ENCODE measurements at regions not wholly inside any gene's neighbourhood (a gene's known extent, or its start where the extent isn't known, plus 50 kb on each side); places are given as distances from the start of the nearest gene placed in this dataset.
"Not testable (repeated sequence)": the region's sequence is repeated elsewhere in the genome, so short reads cannot be mapped to it uniquely, and the experiment has no call there.

DNA sequence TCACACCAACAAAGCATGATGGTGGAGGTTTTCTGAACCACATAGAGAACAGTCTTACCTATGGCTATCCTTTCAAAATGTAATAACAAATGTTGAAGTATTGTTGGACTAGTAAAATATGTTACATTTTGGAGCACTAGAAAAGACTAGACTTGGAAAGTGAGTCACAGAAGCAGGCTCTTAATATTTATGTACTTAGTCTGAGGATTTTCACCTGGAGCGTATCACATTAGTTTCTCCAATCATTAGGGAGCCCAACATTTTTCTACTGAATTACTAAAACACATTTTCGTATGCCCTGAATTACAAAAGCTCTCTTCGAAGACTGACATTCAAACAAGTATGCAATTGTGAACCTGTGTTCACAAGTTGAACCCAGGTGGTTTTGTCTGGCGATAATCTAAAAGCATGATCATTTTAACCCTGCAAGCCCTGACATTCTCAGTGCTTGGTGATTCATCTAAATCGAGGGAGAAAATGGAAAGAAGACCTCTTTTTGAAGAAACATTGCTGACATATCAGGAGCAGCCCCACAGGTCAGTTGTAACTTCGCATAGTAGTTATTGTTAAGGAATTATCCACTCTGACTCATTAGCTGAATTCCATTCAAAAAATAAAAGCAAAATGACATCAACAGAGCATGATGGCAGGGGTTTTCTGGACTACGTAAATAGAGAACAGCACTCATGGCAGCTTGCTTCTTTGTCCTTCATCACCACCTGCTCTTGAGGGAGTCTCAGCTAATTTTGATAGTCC lies 679.8 kb upstream of the NECTIN3 start:
- peak; percentile 50 for DNase-seq (ENCODE audit: low read depth)

DNA sequence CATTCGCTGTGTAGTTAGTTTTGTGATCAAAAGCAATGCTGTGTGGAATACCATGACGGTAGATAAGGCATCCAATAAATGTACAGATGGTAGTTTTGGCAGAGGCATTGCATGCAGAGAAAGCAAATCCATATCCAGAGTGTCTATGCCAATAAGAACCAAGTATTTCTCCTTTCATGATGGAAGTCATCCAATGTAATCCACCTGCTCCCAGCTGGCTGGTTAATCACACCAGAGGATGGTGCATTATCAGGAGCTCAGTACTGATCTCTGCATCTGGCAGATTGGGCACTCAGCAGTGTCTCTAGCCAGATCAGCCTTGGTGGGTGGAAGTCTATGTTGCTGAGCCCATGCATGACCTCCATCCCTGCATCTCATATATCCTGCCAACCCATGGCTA lies 677.7 kb upstream of the NECTIN3 start:
- no peak for DNase-seq (ENCODE audit: low read depth)

DNA sequence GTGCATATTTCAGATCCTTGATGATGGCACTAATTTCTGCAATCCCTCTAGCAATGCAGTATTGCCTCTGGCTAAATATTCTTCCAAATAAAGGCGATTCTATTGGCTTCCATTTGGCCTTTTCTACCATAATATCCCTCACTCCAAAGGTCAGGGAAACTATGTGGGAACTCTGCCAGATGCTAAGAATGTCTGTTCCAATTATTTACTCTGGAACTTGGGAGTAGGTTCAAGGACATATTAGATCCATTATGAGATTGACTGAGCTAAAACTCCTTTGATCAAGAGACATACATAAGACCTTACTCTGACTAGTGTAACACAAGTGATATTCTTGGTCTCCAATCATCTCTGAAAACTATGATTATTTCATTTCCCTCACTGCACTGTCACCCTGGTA lies 674.5 kb upstream of the NECTIN3 start:
- peak; percentile 61 for DNase-seq (ENCODE audit: low read depth)

DNA sequence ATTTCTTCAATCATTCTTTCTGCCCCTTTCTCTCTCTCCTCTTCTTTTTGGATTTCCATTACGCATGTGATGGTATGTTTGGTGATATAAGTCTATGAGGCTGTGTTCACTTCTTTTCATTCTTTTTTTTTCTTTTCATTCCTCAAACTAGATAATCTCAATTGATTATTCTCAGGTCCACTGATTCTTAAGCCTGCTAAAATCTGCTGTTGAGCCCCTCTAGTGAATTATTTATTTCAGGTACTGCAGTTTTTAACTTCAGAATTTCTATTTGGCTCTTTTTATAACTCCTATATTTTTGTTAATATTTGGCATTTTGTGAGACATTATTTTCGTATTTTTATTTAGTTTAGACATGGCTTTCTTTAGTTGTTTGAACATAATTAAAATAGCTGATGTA lies 671.3 kb upstream of the NECTIN3 start:
- no peak for DNase-seq (ENCODE audit: low read depth)

DNA sequence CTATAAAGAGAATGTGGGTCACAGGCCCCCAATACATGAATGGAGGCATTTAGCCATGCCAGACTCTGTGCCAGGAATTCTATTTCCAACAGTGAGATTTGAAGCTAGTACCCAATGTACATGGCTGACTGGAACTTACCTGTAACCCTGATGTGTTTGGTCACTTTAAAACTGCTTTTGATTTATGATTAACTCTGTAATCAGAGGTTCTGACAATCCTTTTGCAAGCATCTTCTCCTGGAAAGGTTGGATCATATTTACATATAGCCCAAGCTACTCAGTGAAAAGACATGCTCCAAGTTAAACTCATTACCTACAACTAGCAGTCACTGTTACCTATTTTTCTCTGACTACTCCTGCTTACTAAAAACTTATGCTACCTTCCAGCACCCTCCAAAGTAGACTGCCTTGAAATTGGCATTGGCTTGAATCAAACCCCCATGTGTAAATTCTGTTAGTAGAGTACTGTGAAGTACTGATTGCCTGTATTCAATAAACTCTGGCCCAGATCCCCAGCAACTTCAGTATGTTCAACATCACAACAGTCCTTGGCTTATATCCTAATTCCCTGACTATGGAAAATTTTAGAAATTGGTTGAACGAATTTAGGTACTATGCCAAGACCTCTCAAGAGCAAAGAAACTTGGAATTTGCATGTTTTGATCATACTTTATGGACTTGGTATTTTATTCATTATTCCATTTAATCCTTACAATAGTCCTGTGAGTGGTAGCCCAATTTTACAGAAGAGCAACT lies 665.6 kb upstream of the NECTIN3 start:
- no peak for DNase-seq (ENCODE audit: low read depth)

DNA sequence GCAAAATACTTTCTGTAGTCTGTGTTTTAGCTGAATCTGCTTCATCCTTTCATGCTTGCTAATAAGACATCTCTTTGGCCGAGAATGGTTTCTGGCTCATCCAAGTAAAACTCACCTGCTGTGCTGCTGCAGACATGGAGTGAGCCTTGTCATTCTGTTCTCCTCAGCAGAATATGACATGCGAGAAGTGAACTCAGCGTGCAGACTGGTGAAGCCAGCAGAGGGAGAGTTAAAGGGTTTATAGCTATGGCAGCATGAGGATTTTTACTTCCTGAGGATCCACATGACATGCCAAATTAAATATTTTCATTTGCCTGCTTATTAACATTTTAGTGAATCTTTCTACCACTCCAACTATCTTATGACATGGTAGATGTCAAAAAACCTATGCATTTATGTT lies 658.4 kb upstream of the NECTIN3 start:
- DNase-seq (ENCODE audit: low read depth) = peak; percentile 45

DNA sequence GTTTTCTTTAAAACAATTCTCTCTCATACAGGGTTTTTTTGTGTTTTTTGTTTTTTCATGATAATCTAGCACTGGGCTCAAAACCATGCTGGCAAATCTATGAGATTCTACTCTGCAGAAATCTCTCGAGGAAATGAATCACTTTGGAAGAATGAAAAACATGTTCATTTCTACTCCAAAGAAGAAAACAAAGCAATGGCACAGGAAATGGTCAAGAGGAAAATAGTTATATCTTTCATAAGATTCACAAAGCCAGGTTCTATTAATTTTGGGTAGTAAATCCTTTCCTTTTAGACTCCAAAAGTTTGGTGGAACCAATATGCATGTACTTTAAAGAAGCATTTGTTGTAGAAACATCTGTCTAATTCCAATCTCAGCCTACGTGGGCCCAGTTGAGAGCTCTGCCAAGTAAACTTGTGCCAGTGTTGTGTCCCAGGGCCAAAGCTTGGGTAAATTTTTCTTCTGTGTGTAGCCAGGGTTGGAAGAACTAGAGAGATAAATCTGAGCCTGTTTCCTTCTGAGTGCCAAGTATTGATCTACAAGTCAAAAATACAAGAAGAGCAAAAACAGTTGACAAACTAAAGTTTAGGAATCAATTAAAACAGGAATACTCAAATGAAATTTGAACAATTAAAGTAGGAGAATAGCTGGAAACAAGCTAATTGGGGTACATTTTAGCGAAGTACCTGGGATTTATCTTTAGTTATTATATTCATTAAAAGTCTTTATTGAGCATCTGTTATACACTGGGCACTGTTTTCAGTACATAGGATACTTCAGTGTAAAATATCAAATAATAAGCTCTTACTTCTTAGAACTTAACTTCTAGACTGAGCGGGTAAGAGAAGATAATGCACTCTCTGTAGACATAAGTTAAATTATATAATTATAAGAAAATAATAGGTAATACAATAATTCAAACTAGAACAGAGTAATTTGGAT lies 657.5 kb upstream of the NECTIN3 start:
- DNase-seq (ENCODE audit: low read depth) = peak; percentile 91

DNA sequence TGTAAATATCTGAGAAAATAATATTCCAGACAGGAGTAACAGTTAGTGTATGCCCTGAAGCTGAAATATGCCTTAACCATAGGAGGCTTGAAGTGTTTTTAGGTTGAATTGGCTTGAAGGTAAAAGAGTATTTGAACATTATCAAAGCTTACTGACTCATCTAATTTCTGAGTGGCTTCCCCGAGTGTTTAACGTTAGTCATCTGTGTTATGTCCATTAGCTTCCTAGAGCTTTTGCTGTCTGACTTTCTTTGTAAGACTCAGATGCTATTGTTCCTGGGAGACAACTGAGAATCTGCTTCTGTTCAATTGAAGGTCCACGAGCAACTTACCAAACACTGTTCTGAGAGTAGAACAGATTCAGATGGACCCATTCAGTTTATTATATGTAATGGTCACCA lies 656.8 kb upstream of the NECTIN3 start:
- DNase-seq (ENCODE audit: low read depth) = peak; percentile 92

DNA sequence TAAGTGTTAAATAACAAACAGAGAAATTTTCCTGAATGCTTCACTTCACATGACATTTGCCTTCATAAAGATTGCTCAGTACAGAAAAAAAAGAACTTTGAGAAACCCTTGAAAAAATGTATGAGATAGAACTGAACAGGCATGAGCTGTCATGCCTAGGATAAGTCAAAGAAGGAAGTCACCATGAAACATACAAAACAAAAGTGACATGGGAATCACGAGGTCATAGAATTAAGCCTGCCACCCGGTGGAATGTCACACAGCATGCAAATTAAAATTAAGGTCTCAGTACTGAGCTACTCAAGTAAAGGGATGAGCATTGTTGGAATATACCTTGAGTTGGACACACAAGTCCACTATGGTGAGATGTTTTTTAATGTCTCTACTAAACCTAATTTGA lies 652.5 kb upstream of the NECTIN3 start:
- peak; percentile 68 for DNase-seq (ENCODE audit: low read depth)

DNA sequence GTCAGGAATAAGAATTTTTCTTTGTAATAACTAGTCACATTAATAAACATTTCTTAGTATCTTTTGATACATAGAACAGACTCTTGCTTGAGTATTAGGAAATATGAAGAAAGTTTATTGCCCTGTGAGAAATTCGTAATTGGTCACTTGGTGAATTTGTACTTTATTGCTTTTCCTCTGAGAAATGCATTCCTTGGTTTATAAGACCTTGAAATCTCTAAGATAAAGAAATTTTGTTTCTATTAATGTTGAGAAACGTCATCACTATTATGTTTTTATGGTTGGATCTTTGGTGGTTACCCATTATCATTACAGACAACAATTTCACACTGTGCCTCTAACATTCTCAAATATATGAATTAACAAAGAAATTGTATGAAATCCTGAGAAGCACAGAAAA lies 652.0 kb upstream of the NECTIN3 start:
- DNase-seq (ENCODE audit: low read depth) = peak; percentile 40

DNA sequence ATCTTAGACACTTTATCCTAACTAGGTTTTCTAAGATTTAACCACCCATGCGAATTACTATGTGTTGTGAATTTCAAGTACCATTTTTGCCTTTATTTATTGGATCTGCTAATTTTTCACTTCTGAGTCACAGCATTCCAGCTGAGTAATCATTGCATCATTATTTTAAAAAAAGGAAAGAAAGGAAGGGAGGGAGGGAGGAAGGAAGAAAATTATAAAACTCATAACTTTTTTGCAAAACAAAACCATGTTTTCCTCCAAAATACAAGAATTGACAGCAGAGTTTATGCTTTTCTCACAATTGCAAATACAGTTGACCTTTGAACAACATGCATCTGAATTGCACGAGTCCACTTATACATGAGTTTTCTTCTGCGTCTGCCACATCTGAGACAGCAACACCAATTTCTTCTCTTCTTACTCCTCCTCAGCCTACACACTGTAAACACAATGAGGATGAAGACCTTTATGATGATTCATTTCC lies 651.4 kb upstream of the NECTIN3 start:
- peak; percentile 94 for DNase-seq (ENCODE audit: low read depth)

DNA sequence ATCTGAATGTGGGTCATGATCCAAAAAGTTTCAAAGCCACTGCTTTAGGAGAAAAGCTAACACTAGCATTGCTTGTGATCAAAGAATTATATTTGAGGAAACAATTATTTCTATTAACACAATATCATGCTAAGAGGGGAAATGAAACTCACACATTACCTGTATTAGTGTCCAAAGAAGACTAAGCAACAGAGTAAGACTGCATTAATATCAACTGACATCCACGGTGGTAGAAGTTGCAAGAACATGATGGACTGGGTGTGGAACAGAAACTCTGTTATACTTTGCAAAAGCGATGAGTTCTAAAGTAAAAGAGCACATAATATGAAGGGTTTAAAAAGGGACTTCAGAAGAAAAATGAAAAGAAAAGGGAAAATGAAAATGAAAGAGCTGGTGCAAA lies 648.3 kb upstream of the NECTIN3 start:
- no peak for DNase-seq (ENCODE audit: low read depth)

DNA sequence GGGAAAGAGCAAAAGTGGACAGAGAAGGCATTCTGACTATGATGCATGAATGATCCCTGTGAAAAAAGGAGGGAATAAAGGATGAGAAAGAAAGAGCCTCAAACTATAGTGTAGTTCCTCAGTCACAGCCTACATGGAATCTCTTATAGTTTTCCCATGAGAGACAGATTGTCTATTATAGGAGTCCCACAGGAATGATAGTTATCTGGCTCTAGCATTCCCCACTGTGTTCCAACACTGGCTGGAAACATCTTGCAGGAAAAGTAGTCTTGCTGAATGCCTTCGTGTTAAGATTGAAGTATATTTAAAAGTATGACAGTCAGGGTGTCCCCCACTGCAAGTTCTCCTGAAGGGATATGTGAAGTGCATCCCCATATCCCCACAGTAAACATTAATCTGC lies 641.5 kb upstream of the NECTIN3 start:
- DNase-seq (ENCODE audit: low read depth) = no peak

DNA sequence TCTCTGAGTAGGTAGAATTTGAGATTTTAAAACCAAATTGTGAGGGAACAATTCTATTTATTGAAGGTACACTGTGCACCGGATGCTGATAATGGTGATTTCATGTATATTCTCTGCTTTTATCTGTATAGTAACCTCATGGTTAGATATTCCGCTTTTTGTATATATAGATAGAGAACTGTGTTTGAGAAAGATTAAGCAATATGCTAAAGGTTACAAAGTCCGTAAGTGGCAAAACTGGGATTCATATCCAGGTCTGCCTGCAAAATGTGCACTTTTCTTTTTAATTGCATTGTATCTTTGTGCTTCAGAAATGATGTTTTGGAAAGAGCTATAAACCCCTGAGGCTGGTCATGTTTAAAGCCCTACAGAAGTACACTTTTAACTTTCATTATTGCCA lies 635.4 kb upstream of the NECTIN3 start:
- DNase-seq (ENCODE audit: low read depth) = no peak

DNA sequence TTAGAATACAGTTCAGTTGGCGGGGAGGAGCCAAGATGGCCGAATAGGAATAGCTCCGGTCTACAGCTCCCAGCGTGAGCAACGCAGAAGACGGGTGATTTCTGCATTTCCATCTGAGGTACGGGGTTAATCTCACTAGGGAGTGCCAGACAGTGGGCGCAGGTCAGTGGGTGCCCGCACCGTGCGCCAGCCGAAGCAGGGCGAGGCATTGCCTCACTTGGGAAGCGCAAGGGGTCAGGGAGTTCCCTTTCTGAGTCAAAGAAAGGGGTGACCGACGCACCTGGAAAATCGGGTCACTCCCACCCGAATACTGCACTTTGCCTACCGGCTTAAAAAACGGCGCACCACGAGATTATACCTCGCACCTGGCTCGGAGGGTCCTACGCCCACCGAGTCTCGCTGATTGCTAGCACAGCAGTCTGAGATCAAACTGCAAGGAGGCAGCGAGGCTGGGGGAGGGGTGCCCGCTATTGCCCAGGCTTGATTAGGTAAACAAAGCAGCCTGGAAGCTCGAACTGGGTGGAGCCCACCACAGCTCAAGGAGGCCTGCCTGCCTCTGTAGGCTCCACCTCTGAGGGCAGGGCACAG lies 631.5 kb upstream of the NECTIN3 start:
- not testable (repeated sequence) for DNase-seq (ENCODE audit: low read depth)

DNA sequence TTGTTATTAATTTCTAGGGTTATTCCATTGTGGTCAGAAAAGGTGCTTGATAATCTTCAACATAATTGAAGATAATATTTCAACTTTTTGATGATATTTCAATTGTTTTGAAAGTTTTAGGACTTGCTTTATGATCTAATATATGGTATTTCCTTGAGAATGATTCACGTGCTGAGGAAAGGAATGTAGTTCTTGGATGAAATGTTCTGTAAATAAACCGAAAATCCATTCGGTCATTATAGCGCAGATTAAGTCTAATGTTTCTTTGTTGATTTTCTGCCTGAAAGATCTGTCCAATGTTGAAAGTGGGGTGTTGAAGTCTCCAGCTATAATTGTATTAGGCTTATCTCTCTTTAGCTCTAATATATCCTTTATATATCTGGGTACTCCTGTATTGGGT lies 617.5 kb upstream of the NECTIN3 start:
- no peak for DNase-seq (ENCODE audit: low read depth)

DNA sequence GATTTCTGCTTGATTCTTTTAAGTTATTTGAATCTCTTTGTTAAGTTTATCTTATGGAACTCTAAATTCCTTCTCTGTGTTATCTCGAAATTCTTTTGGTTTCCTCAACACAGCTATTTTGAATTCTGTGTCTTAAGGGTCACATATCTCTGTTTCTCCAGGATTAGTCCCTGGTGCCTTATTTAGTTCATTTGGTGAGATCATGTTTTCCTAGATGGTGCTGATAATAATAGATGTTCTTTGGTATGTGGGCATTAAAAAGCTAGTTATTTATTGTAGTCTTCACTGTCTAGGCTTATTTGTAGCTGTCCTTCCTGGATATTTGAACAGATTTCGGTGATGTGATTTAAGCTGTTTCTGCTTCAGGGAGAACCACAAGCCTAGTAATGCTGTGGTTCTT lies 615.6 kb upstream of the NECTIN3 start:
- peak; percentile 5 for DNase-seq (ENCODE audit: low read depth)

DNA sequence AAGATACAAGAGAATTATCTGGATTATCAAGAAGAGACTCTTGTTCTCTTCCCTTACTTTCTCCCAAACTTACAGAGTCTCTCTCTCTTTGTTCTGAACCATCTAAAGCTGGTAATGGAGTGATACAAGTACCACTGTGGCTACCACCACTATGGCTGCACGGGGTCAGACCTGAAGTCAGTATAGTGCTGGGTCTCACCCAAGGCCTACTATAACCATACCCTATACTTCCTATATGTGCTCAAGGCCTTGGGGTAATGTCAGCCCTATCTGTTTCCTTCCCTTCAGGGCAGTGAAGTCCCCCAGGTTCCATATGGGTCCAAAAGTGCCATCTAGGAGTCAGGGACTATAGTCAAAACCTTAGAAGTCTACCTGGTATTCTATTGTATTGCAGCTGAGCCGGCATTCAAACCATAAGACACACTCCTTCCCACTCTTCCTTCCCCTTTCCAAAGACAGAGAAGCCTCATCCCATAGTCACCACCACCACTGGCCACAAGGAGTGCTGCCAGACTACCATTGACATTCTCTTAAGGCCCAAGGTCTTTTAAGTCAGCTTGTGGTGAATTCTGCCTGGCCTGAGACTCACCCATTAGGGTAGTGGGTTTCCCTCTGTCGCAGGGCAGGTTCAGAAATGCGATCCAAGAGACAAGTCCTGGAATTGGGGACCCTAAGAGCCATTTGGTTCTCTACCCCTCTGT lies 615.0 kb upstream of the NECTIN3 start:
- DNase-seq (ENCODE audit: low read depth) = no peak

DNA sequence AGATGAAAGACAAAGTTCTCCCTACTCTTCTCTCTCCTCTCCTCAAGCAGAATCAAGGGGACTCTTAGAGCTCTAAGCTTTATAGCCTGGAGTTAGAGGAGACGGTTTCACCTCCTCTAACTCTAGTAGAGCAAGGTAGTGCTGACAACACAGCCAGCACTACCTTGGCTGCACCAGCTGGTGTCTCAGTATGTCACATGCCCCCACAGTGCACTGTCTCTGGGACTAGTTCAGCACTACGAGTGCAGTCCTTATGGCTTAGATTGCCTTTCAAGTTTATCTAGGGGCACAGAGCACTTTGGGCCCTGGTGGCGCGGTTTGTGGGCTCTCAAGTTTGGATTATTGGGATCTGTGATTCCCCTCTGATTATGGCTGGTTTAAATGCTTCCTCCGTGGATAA lies 614.1 kb upstream of the NECTIN3 start:
- DNase-seq (ENCODE audit: low read depth) = no peak

DNA sequence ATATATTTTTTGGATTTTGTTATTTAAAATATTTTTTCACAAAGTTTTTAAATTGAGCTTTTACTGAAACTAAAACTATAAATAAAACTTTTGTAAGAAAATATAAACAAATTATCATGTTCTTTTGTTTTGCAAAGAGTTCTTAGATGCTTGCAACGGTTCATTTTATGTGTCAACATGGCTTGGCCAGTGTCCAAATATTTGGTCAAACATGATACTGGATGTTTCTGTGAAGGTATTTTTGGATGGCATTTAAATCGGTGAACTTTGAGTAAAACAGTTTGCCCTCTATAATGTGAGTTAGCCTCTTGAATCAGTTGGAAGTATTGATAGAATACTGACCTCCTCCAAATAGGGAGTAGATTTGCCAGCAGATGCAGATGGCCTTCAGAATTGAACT lies 612.6 kb upstream of the NECTIN3 start:
- DNase-seq (ENCODE audit: low read depth) = peak; percentile 34

DNA sequence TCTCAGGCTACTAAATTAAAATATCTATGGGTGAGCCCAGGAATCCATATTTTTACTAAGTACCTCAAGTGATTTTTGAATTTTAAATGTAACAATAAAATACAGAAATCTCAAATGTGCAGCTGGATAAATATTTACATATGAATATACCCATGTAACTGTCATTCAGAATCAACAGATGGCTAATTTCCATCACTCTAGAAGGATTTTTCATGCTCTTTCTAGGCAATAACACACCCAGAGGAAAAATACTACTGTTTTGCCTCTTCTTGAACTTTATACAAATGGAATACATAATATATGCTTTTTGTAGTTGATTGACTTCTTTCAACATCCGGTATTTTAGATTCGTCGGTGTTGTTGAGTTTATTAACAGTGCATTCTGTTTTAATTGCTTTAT lies 601.3 kb upstream of the NECTIN3 start:
- no peak for DNase-seq (ENCODE audit: low read depth)

Measured in M059J (cell line).